IMR-90 (cell line): ENCODE measurements at regions not wholly inside any gene's neighbourhood (a gene's known extent, or its start where the extent isn't known, plus 50 kb on each side); places are given as distances from the start of the nearest gene placed in this dataset.

Experiments used
- ATAC-seq: fragments of 200-7000 bp; cut with Tn5 transposase; 2 replicates; pipeline ENCODE4 v1.9.1; 2020; ENCODE audit warnings: low read depth, mild to moderate bottlenecking, moderate library complexity
- BruUV-seq: library from RNA; stranded (reverse); fragments of 400-500 nt; replicated peaks from 2 replicates; lab custom pipeline; 2021; lab: Mats Ljungman, UMichigan
- CTCF ChIA-PET: fragments of 300-600 bp; formaldehyde crosslinking; extraction: SDS; loops from one replicate; lab custom pipeline; 2021; ENCODE audit warnings: antibody characterized with exemption; lab: Yijun Ruan, JAX
- POLR2A ChIA-PET: fragments of 300-600 bp; sonication (Branson Sonifier 250); formaldehyde crosslinking; loops from one replicate; lab custom pipeline; 2022; ENCODE audit warnings: antibody characterized with exemption; ENCODE audit not compliant: unreplicated experiment; lab: Charles Lee
- DNase-seq: peaks from one replicate; pipeline ENCODE4 v3.0.0; 2013
- H2AFZ ChIP-seq: replicated peaks from 2 replicates; pipeline ENCODE3; 2013; ENCODE audit warnings: low read length, mild to moderate bottlenecking; ENCODE audit not compliant: poor library complexity
- H2AK5ac ChIP-seq: 2 replicates; pipeline ENCODE4 v1.6.1; 2013; ENCODE audit warnings: low read depth, low read length, inconsistent platforms
- H2AK9ac ChIP-seq: replicated peaks from 2 replicates; pipeline ENCODE3; 2013; ENCODE audit warnings: mild to moderate bottlenecking, low read depth, low read length, moderate library complexity; ENCODE audit not compliant: poor library complexity
- H2BK120ac ChIP-seq: 2 replicates; pipeline ENCODE4 v1.6.1; 2013; ENCODE audit warnings: low read depth, low read length, inconsistent platforms
- H2BK15ac ChIP-seq: 3 replicates; pipeline ENCODE4 v1.6.1; 2013; ENCODE audit warnings: low read depth, low read length, inconsistent platforms
- H2BK20ac ChIP-seq: 2 replicates; pipeline ENCODE4 v1.6.1; 2013; ENCODE audit warnings: low read depth, mild to moderate bottlenecking, inconsistent platforms, low read length, moderate library complexity
- H2BK5ac ChIP-seq: 2 replicates; pipeline ENCODE4 v1.6.1; 2013; ENCODE audit warnings: mild to moderate bottlenecking, low read depth, low read length, inconsistent platforms; ENCODE audit not compliant: poor library complexity, severe bottlenecking
- H3K14ac ChIP-seq: replicated peaks from 2 replicates; pipeline ENCODE4 v1.6.1; 2013; ENCODE audit warnings: low read depth, low read length, inconsistent platforms
- H3K18ac ChIP-seq: 2 replicates; pipeline ENCODE4 v1.6.1; 2013; ENCODE audit warnings: low read depth, low read length, control low read depth
- H3K23ac ChIP-seq: 2 replicates; pipeline ENCODE4 v1.6.1; 2013; ENCODE audit warnings: low read depth, low read length, inconsistent platforms
- H3K27ac ChIP-seq: 2 replicates; pipeline ENCODE4 v1.5.1; 2013; ENCODE audit warnings: mild to moderate bottlenecking, control low read depth, low read length; ENCODE audit not compliant: insufficient read depth
- H3K27me3 ChIP-seq: 2 replicates; pipeline ENCODE4 v1.6.1; 2013; ENCODE audit warnings: low read length; ENCODE audit not compliant: control insufficient read depth, insufficient read depth
- H3K36me3 ChIP-seq: 2 replicates; pipeline ENCODE4 v1.6.1; 2013; ENCODE audit warnings: low read length, mixed read lengths; ENCODE audit not compliant: control insufficient read depth, insufficient read depth
- H3K4ac ChIP-seq: 2 replicates; pipeline ENCODE4 v1.6.1; 2013; ENCODE audit warnings: low read depth, low read length, inconsistent platforms
- H3K4me1 ChIP-seq: 2 replicates; pipeline ENCODE4 v1.6.1; 2013; ENCODE audit warnings: low read length, mixed read lengths; ENCODE audit not compliant: control insufficient read depth, insufficient read depth
- H3K4me2 ChIP-seq: 2 replicates; pipeline ENCODE4 v1.6.1; 2013; ENCODE audit warnings: low read depth, mild to moderate bottlenecking, control low read depth, low read length, moderate library complexity
- H3K4me3 ChIP-seq: 2 replicates; pipeline ENCODE4 v1.5.1; 2013; ENCODE audit warnings: low read depth, mild to moderate bottlenecking, control low read depth, low read length, moderate library complexity; ENCODE audit not compliant: insufficient read depth
- H3K56ac ChIP-seq: 2 replicates; pipeline ENCODE4 v1.6.1; 2013; ENCODE audit warnings: low read length, inconsistent platforms; ENCODE audit not compliant: insufficient read depth; ENCODE audit errors: extremely low read depth
- H3K79me1 ChIP-seq, 2 experiments: 2 replicates each; pipeline ENCODE4 v1.6.1; 2013; ENCODE audit warnings: low read length in 2 of 2, inconsistent platforms in 1 of 2, low read depth in 1 of 2
- H3K9ac ChIP-seq: 2 replicates; pipeline ENCODE4 v1.6.1; 2013; ENCODE audit warnings: low read depth, low read length, control low read depth
- H3K9me1 ChIP-seq: 2 replicates; pipeline ENCODE4 v1.6.1; 2013; ENCODE audit warnings: low read length, inconsistent platforms; ENCODE audit not compliant: insufficient read depth
- H3K9me3 ChIP-seq: 2 replicates; pipeline ENCODE4 v1.6.1; 2013; ENCODE audit warnings: low read length; ENCODE audit not compliant: control insufficient read depth, insufficient read depth
- H4K20me1 ChIP-seq: 2 replicates; pipeline ENCODE4 v1.6.1; 2013; ENCODE audit warnings: low read length, inconsistent platforms; ENCODE audit not compliant: insufficient read depth
- H4K5ac ChIP-seq: 2 replicates; pipeline ENCODE4 v1.6.1; 2013; ENCODE audit warnings: mild to moderate bottlenecking, low read depth, low read length, control low read depth
- H4K8ac ChIP-seq, 2 experiments: 2 replicates each; pipeline ENCODE4 v1.6.1; 2013; ENCODE audit warnings: low read depth in 2 of 2, low read length in 2 of 2, control low read depth in 1 of 2, inconsistent platforms in 1 of 2
- H4K91ac ChIP-seq: 2 replicates; pipeline ENCODE4 v1.6.1; 2013; ENCODE audit warnings: low read depth, low read length, inconsistent platforms; ENCODE audit not compliant: insufficient read depth
- BHLHE40 ChIP-seq: fragments of 150-350 bp; IDR thresholded peaks from 2 replicates; pipeline ENCODE4 v1.6.1; 2016; ENCODE audit warnings: mild to moderate bottlenecking, low read depth, low read length
- CEBPB ChIP-seq: IDR thresholded peaks from 2 replicates; pipeline ENCODE4 v1.6.1; 2012; ENCODE audit warnings: low read depth, low read length, improper control_type of control experiment
- CHD1 ChIP-seq: IDR thresholded peaks from 2 replicates; pipeline ENCODE4 v1.6.1; 2012; ENCODE audit warnings: low read depth, low read length, improper control_type of control experiment
- ELK1 ChIP-seq: fragments of 150-350 bp; IDR thresholded peaks from 2 replicates; pipeline ENCODE4 v1.6.1; 2016; ENCODE audit warnings: low read depth, mild to moderate bottlenecking, low read length, moderate library complexity, borderline replicate concordance
- FOS ChIP-seq: fragments of 150-350 bp; IDR thresholded peaks from 2 replicates; pipeline ENCODE4 v1.6.1; 2016; ENCODE audit warnings: low read depth, low read length
- MAFK ChIP-seq: IDR thresholded peaks from 2 replicates; pipeline ENCODE4 v1.6.1; 2012; ENCODE audit warnings: low read depth, low read length, improper control_type of control experiment
- MAZ ChIP-seq: IDR thresholded peaks from 2 replicates; pipeline ENCODE4 v1.6.1; 2012; ENCODE audit warnings: low read depth, mild to moderate bottlenecking, low read length, improper control_type of control experiment, moderate library complexity, borderline replicate concordance
- MXI1 ChIP-seq: IDR thresholded peaks from 2 replicates; pipeline ENCODE4 v1.6.1; 2012; ENCODE audit warnings: low read depth, mild to moderate bottlenecking, low read length, moderate library complexity, borderline replicate concordance
- NFE2L2 ChIP-seq: fragments of 150-350 bp; IDR thresholded peaks from 2 replicates; pipeline ENCODE4 v1.6.1; 2016; ENCODE audit warnings: low read depth, mild to moderate bottlenecking, low read length
- POLR2A ChIP-seq: IDR thresholded peaks from 2 replicates; pipeline ENCODE4 v1.6.1; 2012; ENCODE audit warnings: mild to moderate bottlenecking, low read depth, low read length
- RAD21 ChIP-seq: IDR thresholded peaks from 2 replicates; pipeline ENCODE4 v1.6.1; 2012; ENCODE audit warnings: low read length, improper control_type of control experiment
- RCOR1 ChIP-seq: IDR thresholded peaks from 2 replicates; pipeline ENCODE4 v1.6.1; 2012; ENCODE audit warnings: mild to moderate bottlenecking, low read length, improper control_type of control experiment; ENCODE audit not compliant: insufficient replicate concordance
- RFX5 ChIP-seq: IDR thresholded peaks from 2 replicates; pipeline ENCODE4 v1.8.0; 2012; ENCODE audit warnings: low read depth, mild to moderate bottlenecking, low read length, moderate library complexity
- SMC3 ChIP-seq: fragments of 150-350 bp; IDR thresholded peaks from 2 replicates; pipeline ENCODE4 v1.6.1; 2016; ENCODE audit warnings: low read depth, mild to moderate bottlenecking, antibody characterized with exemption, low read length, moderate library complexity
- WGBS, 2 experiments: methylation state at CpG; one replicate each; pipeline versions ENCODE4 v1.1.5 to v1.1.7; 2013; ENCODE audit warnings: missing lambda C conversion rate in 2 of 2; ENCODE audit not compliant: insufficient read length in 1 of 2; ENCODE audit errors: extremely low coverage in 2 of 2; 5-methylcytosine and 5-hydroxymethylcytosine counted together
- dilution Hi-C: fragments of 300-500 bp; cut with HindIII; formaldehyde crosslinking; loops from one replicate; pipeline ENCODE4 v1.14.3; 2018; ENCODE audit warnings: low sequenced_read_pairs; ENCODE audit not compliant: unreplicated experiment
- in situ Hi-C: fragments of 300-500 bp; cut with MboI; formaldehyde crosslinking; loops from 3 replicates; pipeline ENCODE4 v1.14.3; 2019; ENCODE audit warnings: low sequenced_read_pairs, inconsistent platforms, mixed read lengths
- intact Hi-C: fragments of 100-400 bp; cut with micrococcal nuclease; formaldehyde crosslinking; loops from 2 replicates; pipeline ENCODE4 v1.10.0; 2022
- TF ChIP-seq, protein P1 (sequence below): fragments of 150-350 bp; IDR thresholded peaks from 2 replicates; pipeline ENCODE4 v1.6.1; 2017; ENCODE audit warnings: mild to moderate bottlenecking, antibody characterized with exemption, low read length, low read depth
- TF ChIP-seq, protein P2 (sequence below): conservative IDR thresholded peaks from 2 replicates; pipeline ENCODE4 v1.5.1; 2012; ENCODE audit warnings: mild to moderate bottlenecking, low read depth, low read length, improper control_type of control experiment

DNA sequence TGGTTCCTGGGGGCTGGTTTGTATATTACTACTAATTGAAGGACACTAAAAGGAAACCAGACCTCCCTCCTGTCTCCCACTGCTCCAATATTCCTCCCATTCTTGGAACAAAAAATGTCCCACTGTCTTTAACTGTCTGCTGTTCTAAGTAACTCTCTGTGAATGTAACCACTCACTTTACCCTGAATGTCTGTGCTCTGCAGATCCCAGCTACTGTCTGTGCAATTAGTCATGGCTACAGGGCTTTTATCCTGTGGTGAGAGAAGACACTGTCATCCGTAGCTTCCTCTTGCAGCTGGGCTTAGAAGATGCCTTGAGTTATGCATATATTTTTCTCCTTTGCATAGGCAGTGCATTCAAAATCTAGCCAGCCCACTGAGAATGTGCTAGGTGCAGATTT, 853.8 kb downstream of the CDH8 start:
- no peak overlapping the region for H3K4me2 ChIP-seq
- H3K27me3 ChIP-seq, result no peaks in the 10 kb centered on the region
- H3K4ac ChIP-seq, result no peak overlapping the region
- no peak overlapping the region for H4K8ac ChIP-seq
- WGBS, 2 experiments, result no CpG with 5 or more reads among the region's 1 CpG
- H3K79me1 ChIP-seq, result no peaks in the 10 kb centered on the region
- no peak overlapping the region for H3K23ac ChIP-seq
- no peak overlapping the region for H2BK5ac ChIP-seq
- no peak overlapping the region for H3K14ac ChIP-seq
- no peak overlapping the region for H2BK20ac ChIP-seq
- in situ Hi-C loops (no loop called here), intact Hi-C loops (no loop called here), dilution Hi-C loops (no loop called here)
- no peaks in the 10 kb centered on the region for H3K4me1 ChIP-seq
- H2AFZ ChIP-seq, result no peak overlapping the region
- no TSS peak for BruUV-seq
- no peak overlapping the region for H4K91ac ChIP-seq
- H2BK120ac ChIP-seq, result no peak overlapping the region
- H4K20me1 ChIP-seq, result no peaks in the 10 kb centered on the region
- TF ChIP-seq MAFK (no peak), POLR2A (no peak), FOS (no peak), BHLHE40 (no peak), RAD21 (no peak), CEBPB (no peak), CHD1 (no peak), MXI1 (no peak), MAZ (no peak), RFX5 (no peak), ELK1 (no peak), SMC3 (no peak), NFE2L2 (no peak), RCOR1 (no peak)
- TF ChIP-seq, protein P1, sequence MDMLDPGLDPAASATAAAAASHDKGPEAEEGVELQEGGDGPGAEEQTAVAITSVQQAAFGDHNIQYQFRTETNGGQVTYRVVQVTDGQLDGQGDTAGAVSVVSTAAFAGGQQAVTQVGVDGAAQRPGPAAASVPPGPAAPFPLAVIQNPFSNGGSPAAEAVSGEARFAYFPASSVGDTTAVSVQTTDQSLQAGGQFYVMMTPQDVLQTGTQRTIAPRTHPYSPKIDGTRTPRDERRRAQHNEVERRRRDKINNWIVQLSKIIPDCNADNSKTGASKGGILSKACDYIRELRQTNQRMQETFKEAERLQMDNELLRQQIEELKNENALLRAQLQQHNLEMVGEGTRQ, result no peak
- TF ChIP-seq, protein P2, sequence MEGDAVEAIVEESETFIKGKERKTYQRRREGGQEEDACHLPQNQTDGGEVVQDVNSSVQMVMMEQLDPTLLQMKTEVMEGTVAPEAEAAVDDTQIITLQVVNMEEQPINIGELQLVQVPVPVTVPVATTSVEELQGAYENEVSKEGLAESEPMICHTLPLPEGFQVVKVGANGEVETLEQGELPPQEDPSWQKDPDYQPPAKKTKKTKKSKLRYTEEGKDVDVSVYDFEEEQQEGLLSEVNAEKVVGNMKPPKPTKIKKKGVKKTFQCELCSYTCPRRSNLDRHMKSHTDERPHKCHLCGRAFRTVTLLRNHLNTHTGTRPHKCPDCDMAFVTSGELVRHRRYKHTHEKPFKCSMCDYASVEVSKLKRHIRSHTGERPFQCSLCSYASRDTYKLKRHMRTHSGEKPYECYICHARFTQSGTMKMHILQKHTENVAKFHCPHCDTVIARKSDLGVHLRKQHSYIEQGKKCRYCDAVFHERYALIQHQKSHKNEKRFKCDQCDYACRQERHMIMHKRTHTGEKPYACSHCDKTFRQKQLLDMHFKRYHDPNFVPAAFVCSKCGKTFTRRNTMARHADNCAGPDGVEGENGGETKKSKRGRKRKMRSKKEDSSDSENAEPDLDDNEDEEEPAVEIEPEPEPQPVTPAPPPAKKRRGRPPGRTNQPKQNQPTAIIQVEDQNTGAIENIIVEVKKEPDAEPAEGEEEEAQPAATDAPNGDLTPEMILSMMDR, result no peak
- no peak overlapping the region for H3K18ac ChIP-seq
- H3K56ac ChIP-seq, result no peak overlapping the region
- DNase-seq (no peak), ATAC-seq (no peak)
- no peak overlapping the region for H3K4me3 ChIP-seq
- H2AK9ac ChIP-seq, result no peak overlapping the region
- H3K27ac ChIP-seq, result no peak overlapping the region
- H2BK15ac ChIP-seq, result no peak overlapping the region
- H3K9me3 ChIP-seq, result peaks cover 5% of the 10 kb centered on the region; the same call in 1 of the 2 replicates
- H4K5ac ChIP-seq, result no peak overlapping the region
- POLR2A ChIA-PET, result no interaction called here
- no peak overlapping the region for H3K9ac ChIP-seq
- no peak overlapping the region for H2AK5ac ChIP-seq
- CTCF ChIA-PET, result no interaction called here
- no peaks in the 10 kb centered on the region for H3K9me1 ChIP-seq
- no peaks in the 10 kb centered on the region for H3K36me3 ChIP-seq
